ENCODE measurements at regions not wholly inside any gene's neighbourhood (a gene's known extent, or its start where the extent isn't known, plus 50 kb on each side); places are given as distances from the start of the nearest gene placed in this dataset.
A peak's percentile ranks its signal among the peaks of the same experiment; 100 is the strongest.
"Not testable (repeated sequence)": the region's sequence is repeated elsewhere in the genome, so short reads cannot be mapped to it uniquely, and the experiment has no call there.

- DNase-seq, result no peak
Measured at GRCh38 chr16:65392806-65393565, 271.1 kb upstream of the CDH11 start.

- DNase-seq, result no peak
Measured at GRCh38 chr16:65388592-65388991, 266.7 kb upstream of the CDH11 start.

- DNase-seq, result no peak
Measured at GRCh38 chr16:65386672-65387071, 264.8 kb upstream of the CDH11 start.

GRCh38 chr16:65384441-65384840, 262.6 kb upstream of the CDH11 start:
- DNase-seq, result no peak

GRCh38 chr16:65377195-65377594, 255.3 kb upstream of the CDH11 start:
- DNase-seq, result peak; percentile 8

GRCh38 chr16:65376601-65377000, 254.7 kb upstream of the CDH11 start:
- no peak for DNase-seq

GRCh38 chr16:65375651-65376050, 253.8 kb upstream of the CDH11 start:
- DNase-seq, result no peak

GRCh38 chr16:65373097-65373496, 251.2 kb upstream of the CDH11 start:
- DNase-seq, result peak; percentile 19

GRCh38 chr16:65372171-65372570, 250.3 kb upstream of the CDH11 start:
- DNase-seq, result no peak

GRCh38 chr16:65365732-65366715, 244.2 kb upstream of the CDH11 start:
- peak; percentile 80 for DNase-seq

- not testable (repeated sequence) for DNase-seq
Measured at GRCh38 chr16:65356721-65357120, 234.9 kb upstream of the CDH11 start.

- DNase-seq, result no peak
Measured at GRCh38 chr16:65355706-65356105, 233.8 kb upstream of the CDH11 start.

GRCh38 chr16:65353183-65353582, 231.3 kb upstream of the CDH11 start:
- DNase-seq, result no peak

- peak; percentile 42 for DNase-seq
Measured at GRCh38 chr16:65349626-65350025, 227.8 kb upstream of the CDH11 start.

GRCh38 chr16:65343556-65343955, 221.7 kb upstream of the CDH11 start:
- DNase-seq, result no peak

- no peak for DNase-seq
Measured at GRCh38 chr16:65342231-65342866, 220.5 kb upstream of the CDH11 start.

- no peak for DNase-seq
Measured at GRCh38 chr16:65339062-65339461, 217.2 kb upstream of the CDH11 start.

- DNase-seq, result no peak
Measured at GRCh38 chr16:65336160-65336559, 214.3 kb upstream of the CDH11 start.

- DNase-seq, result no peak
Measured at GRCh38 chr16:65334081-65334480, 212.2 kb upstream of the CDH11 start.

GRCh38 chr16:65333283-65333682, 211.4 kb upstream of the CDH11 start:
- DNase-seq, result peak; percentile 25

GRCh38 chr16:65327346-65327745, 205.5 kb upstream of the CDH11 start:
- DNase-seq, result no peak

- no peak for DNase-seq
Measured at GRCh38 chr16:65323655-65324237, 201.9 kb upstream of the CDH11 start.
